ENCODE measurements at regions not wholly inside any gene's neighbourhood (a gene's known extent, or its start where the extent isn't known, plus 50 kb on each side); places are given as distances from the start of the nearest gene placed in this dataset.

DNA sequence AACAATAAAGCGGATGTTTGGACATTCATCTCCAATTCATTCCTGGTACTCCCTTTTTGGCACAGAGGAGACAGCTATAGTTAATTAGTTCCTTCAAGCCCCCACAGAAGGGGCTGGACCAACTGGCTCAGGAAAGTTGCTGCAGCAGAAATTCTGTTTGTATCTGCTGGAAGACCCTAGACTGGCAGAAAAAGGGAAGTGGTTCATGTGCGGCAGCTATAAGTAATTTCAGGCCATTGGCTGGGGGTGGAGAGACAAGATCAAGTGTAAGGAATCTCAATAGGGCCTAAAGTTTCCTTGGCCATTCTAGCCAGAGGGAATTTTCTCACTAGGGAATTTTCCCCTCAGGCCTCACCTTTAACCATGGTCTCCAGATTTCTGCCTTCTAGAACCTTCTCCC, 89.9 kb upstream of the DHX15 start:
- Histone ChIP-seq H3K27ac (no peak overlapping the region), H3K36me3 (no peaks in the 10 kb centered on the region), H3K4me1 (no peaks in the 10 kb centered on the region), H3K9me3 (peaks cover 3 to 7% of the 10 kb centered on the region in 2 donors), H3K4me3 (no peak overlapping the region), H3K27me3 (no peaks in the 10 kb centered on the region)
- TF ChIP-seq CTCF (IDR thresholded peaks at IDR 0.05), result no peak
- no peak for TF ChIP-seq POLR2A (IDR thresholded peaks at IDR 0.05)
- TF ChIP-seq POLR2AphosphoS5 (IDR thresholded peaks at IDR 0.05), result no peak
- DNase-seq (ENCODE audit: low spot score in 2 of 2), result no peak
- intact Hi-C loops (cut with DNase I; ENCODE audit: low total_unique reads), result no loop called here

GRCh38 chr4:24675721-24676389, 91.5 kb upstream of the DHX15 start:
- Histone ChIP-seq H3K27ac (no peak overlapping the region), H3K4me1 (no peaks in the 10 kb centered on the region), H3K9me3 (peaks cover 3 to 7% of the 10 kb centered on the region in 2 donors), H3K4me3 (no peak overlapping the region), H3K27me3 (no peaks in the 10 kb centered on the region), H3K36me3 (no peaks in the 10 kb centered on the region)
- TF ChIP-seq POLR2AphosphoS5 (IDR thresholded peaks at IDR 0.05), result no peak
- TF ChIP-seq CTCF (IDR thresholded peaks at IDR 0.05), result no peak
- TF ChIP-seq POLR2A (IDR thresholded peaks at IDR 0.05), result no peak
- DNase-seq (ENCODE audit: low spot score in 2 of 2), result no peak
- intact Hi-C loops (cut with DNase I; ENCODE audit: low total_unique reads), result no loop called here

GRCh38 chr4:24677909-24678308, 93.6 kb upstream of the DHX15 start:
- intact Hi-C loops (cut with DNase I; ENCODE audit: low total_unique reads), result no loop called here

GRCh38 chr4:24680746-24681448, 96.5 kb upstream of the DHX15 start:
- no peak for DNase-seq (ENCODE audit: low spot score in 2 of 2)
- peaks cover 0 to 2% of the 10 kb centered on the region in 2 donors for H3K9me3 ChIP-seq
- no peak overlapping the region for H3K4me3 ChIP-seq
- TF ChIP-seq CTCF (IDR thresholded peaks at IDR 0.05) (no peak), POLR2AphosphoS5 (IDR thresholded peaks at IDR 0.05) (no peak), POLR2A (IDR thresholded peaks at IDR 0.05) (no peak)
- no peak overlapping the region for H3K27ac ChIP-seq
- H3K36me3 ChIP-seq, result no peaks in the 10 kb centered on the region
- intact Hi-C loops (cut with DNase I; ENCODE audit: low total_unique reads), result no loop called here
- no peaks in the 10 kb centered on the region for H3K4me1 ChIP-seq
- no peaks in the 10 kb centered on the region for H3K27me3 ChIP-seq

More at GRCh38 chr4:24677909-24678308, 93.6 kb upstream of the DHX15 start:
- Histone ChIP-seq H3K4me1 (no peaks in the 10 kb centered on the region), H3K9me3 (peaks cover 3 to 7% of the 10 kb centered on the region in 2 donors), H3K27ac (no peak overlapping the region), H3K36me3 (no peaks in the 10 kb centered on the region), H3K27me3 (no peaks in the 10 kb centered on the region), H3K4me3 (no peak overlapping the region)
- no peak for TF ChIP-seq CTCF (IDR thresholded peaks at IDR 0.05)
- no peak for TF ChIP-seq POLR2A (IDR thresholded peaks at IDR 0.05)
- TF ChIP-seq POLR2AphosphoS5 (IDR thresholded peaks at IDR 0.05), result no peak
- DNase-seq (ENCODE audit: low spot score in 2 of 2), result no peak

GRCh38 chr4:24683116-24683515, 98.8 kb upstream of the DHX15 start:
- no peaks in the 10 kb centered on the region for H3K27me3 ChIP-seq
- H3K36me3 ChIP-seq, result no peaks in the 10 kb centered on the region
- no peak overlapping the region for H3K27ac ChIP-seq
- H3K4me1 ChIP-seq, result no peaks in the 10 kb centered on the region
- no peaks in the 10 kb centered on the region for H3K9me3 ChIP-seq
- H3K4me3 ChIP-seq, result no peak overlapping the region
- intact Hi-C loops (cut with DNase I; ENCODE audit: low total_unique reads), result no loop called here
- DNase-seq (ENCODE audit: low spot score in 2 of 2), result no peak
- TF ChIP-seq CTCF (IDR thresholded peaks at IDR 0.05) (no peak), POLR2A (IDR thresholded peaks at IDR 0.05) (no peak), POLR2AphosphoS5 (IDR thresholded peaks at IDR 0.05) (no peak)
